ENCODE measurements at regions not wholly inside any gene's neighbourhood (a gene's known extent, or its start where the extent isn't known, plus 50 kb on each side); places are given as distances from the start of the nearest gene placed in this dataset.

- ATAC-seq (ENCODE audit: insufficient read depth, low FRiP score): no peak
- WGBS, 2 donors: 97 to 100% methylated on average over 1 of the region's 1 CpG
- H3K9me3 ChIP-seq (ENCODE audit: control insufficient read depth in 4 of 4, insufficient read depth in 3 of 4, low read length in 3 of 4): peaks cover 0 to 8% (median 6%) of the 10 kb centered on the region in 4 donors
Observed at GRCh38 chr16:9389543-9390207, 298.2 kb downstream of the HAPSTR1 start.

GRCh38 chr16:9392956-9393355 is 301.5 kb downstream of the HAPSTR1 start:
- DNase-seq (no peak), ATAC-seq (ENCODE audit: insufficient read depth, low FRiP score) (no peak)
- H3K4me1 ChIP-seq (ENCODE audit: control insufficient read depth in 5 of 5, insufficient read depth in 5 of 5, low read length in 5 of 5): no peaks in the 10 kb centered on the region
- H3K4me3 ChIP-seq: no peak overlapping the region
- H3K36me3 ChIP-seq (ENCODE audit: control insufficient read depth in 4 of 4, insufficient read depth in 4 of 4, low read length in 4 of 4): no peaks in the 10 kb centered on the region
- H3K27me3 ChIP-seq (ENCODE audit: control insufficient read depth in 3 of 3, insufficient read depth in 3 of 3, low read length in 2 of 3): no peaks in the 10 kb centered on the region
- no peak overlapping the region for H3K9ac ChIP-seq (ENCODE audit: insufficient read depth in 1 of 2, low read length in 2 of 2)
- WGBS, 2 donors: 76 to 82% methylated on average over 7 of the region's 7 CpGs
- TF ChIP-seq CTCF (IDR thresholded peaks at IDR 0.05; ENCODE audit: control extremely low read depth, extremely low read depth): no peak
- H3K9me3 ChIP-seq (ENCODE audit: control insufficient read depth in 4 of 4, insufficient read depth in 3 of 4, low read length in 3 of 4): peaks cover 0 to 4% (median 2%) of the 10 kb centered on the region in 4 donors
- no peak overlapping the region for H3K27ac ChIP-seq (ENCODE audit: low read depth in 1 of 2, low read length in 1 of 2)

More at GRCh38 chr16:9389543-9390207, 298.2 kb downstream of the HAPSTR1 start:
- Histone ChIP-seq H3K27me3 (ENCODE audit: control insufficient read depth in 3 of 3, insufficient read depth in 3 of 3, low read length in 2 of 3) (no peaks in the 10 kb centered on the region), H3K36me3 (ENCODE audit: control insufficient read depth in 4 of 4, insufficient read depth in 4 of 4, low read length in 4 of 4) (no peaks in the 10 kb centered on the region), H3K27ac (ENCODE audit: low read depth in 1 of 2, low read length in 1 of 2) (no peak overlapping the region), H3K9ac (ENCODE audit: insufficient read depth in 1 of 2, low read length in 2 of 2) (no peak overlapping the region), H3K4me3 (peak overlapping the region; percentile 5), H3K4me1 (ENCODE audit: control insufficient read depth in 5 of 5, insufficient read depth in 5 of 5, low read length in 5 of 5) (no peaks in the 10 kb centered on the region)
- no peak for DNase-seq
- TF ChIP-seq CTCF (IDR thresholded peaks at IDR 0.05; ENCODE audit: control extremely low read depth, extremely low read depth): no peak

GRCh38 chr16:9393591-9393990 is 302.1 kb downstream of the HAPSTR1 start:
- DNase-seq: no peak
- H3K9ac ChIP-seq (ENCODE audit: insufficient read depth in 1 of 2, low read length in 2 of 2): no peak overlapping the region
- ATAC-seq (ENCODE audit: insufficient read depth, low FRiP score): no peak
- WGBS, 2 donors: 66 to 67% methylated on average over 8 of the region's 8 CpGs
- no peaks in the 10 kb centered on the region for H3K4me1 ChIP-seq (ENCODE audit: control insufficient read depth in 5 of 5, insufficient read depth in 5 of 5, low read length in 5 of 5)
- H3K36me3 ChIP-seq (ENCODE audit: control insufficient read depth in 4 of 4, insufficient read depth in 4 of 4, low read length in 4 of 4): no peaks in the 10 kb centered on the region
- H3K4me3 ChIP-seq: no peak overlapping the region
- H3K9me3 ChIP-seq (ENCODE audit: control insufficient read depth in 4 of 4, insufficient read depth in 3 of 4, low read length in 3 of 4): peaks cover 0 to 3% (median 1%) of the 10 kb centered on the region in 4 donors
- H3K27ac ChIP-seq (ENCODE audit: low read depth in 1 of 2, low read length in 1 of 2): no peak overlapping the region
- no peak for TF ChIP-seq CTCF (IDR thresholded peaks at IDR 0.05; ENCODE audit: control extremely low read depth, extremely low read depth)
- H3K27me3 ChIP-seq (ENCODE audit: control insufficient read depth in 3 of 3, insufficient read depth in 3 of 3, low read length in 2 of 3): no peaks in the 10 kb centered on the region

GRCh38 chr16:9395958-9396359 is 304.5 kb downstream of the HAPSTR1 start:
- ATAC-seq (ENCODE audit: insufficient read depth, low FRiP score): no peak
- no peak overlapping the region for H3K9ac ChIP-seq (ENCODE audit: insufficient read depth in 1 of 2, low read length in 2 of 2)
- H3K4me1 ChIP-seq (ENCODE audit: control insufficient read depth in 5 of 5, insufficient read depth in 5 of 5, low read length in 5 of 5): no peaks in the 10 kb centered on the region
- 64 to 71% methylated on average over 3 of the region's 3 CpGs for WGBS, 2 donors
- no peak for TF ChIP-seq CTCF (IDR thresholded peaks at IDR 0.05; ENCODE audit: control extremely low read depth, extremely low read depth)
- no peaks in the 10 kb centered on the region for H3K36me3 ChIP-seq (ENCODE audit: control insufficient read depth in 4 of 4, insufficient read depth in 4 of 4, low read length in 4 of 4)
- no peak overlapping the region for H3K27ac ChIP-seq (ENCODE audit: low read depth in 1 of 2, low read length in 1 of 2)
- H3K4me3 ChIP-seq: no peak overlapping the region
- DNase-seq: no peak
- peaks cover 0 to 3% (median 0%) of the 10 kb centered on the region in 4 donors for H3K9me3 ChIP-seq (ENCODE audit: control insufficient read depth in 4 of 4, insufficient read depth in 3 of 4, low read length in 3 of 4)
- no peaks in the 10 kb centered on the region for H3K27me3 ChIP-seq (ENCODE audit: control insufficient read depth in 3 of 3, insufficient read depth in 3 of 3, low read length in 2 of 3)
